Stimulated activated CD8-positive, alpha-beta memory T cell treated with anti-CD3 and anti-CD28 coated beads, Interleukin-4, amount 100 ng/mL, for 4 hours (primary cell): ENCODE measurements at regions not wholly inside any gene's neighbourhood (a gene's known extent, or its start where the extent isn't known, plus 50 kb on each side); places are given as distances from the start of the nearest gene placed in this dataset.
"Not testable (repeated sequence)": the region's sequence is repeated elsewhere in the genome, so short reads cannot be mapped to it uniquely, and the experiment has no call there.

Source experiments
- DNase-seq, 2 donors: peaks; one replicate each; pipeline ENCODE4 v3.0.0-alpha.2; 2020; ENCODE audit warnings: low read depth in 2 of 2, low spot score in 1 of 2

GRCh38 chr2:111441614-111442013, 320.9 kb downstream of the BCL2L11 start:
- not testable (repeated sequence) for DNase-seq

- not testable (repeated sequence) for DNase-seq
These were observed 322.2 kb downstream of the BCL2L11 start for GRCh38 chr2:111442767-111443454.

- DNase-seq = not testable (repeated sequence)
These were observed 323.8 kb downstream of the BCL2L11 start for GRCh38 chr2:111444516-111444915.

GRCh38 chr2:111445191-111445929, 324.6 kb downstream of the BCL2L11 start:
- not testable (repeated sequence) for DNase-seq

GRCh38 chr2:111445941-111446340, 325.2 kb downstream of the BCL2L11 start:
- DNase-seq = not testable (repeated sequence)

- not testable (repeated sequence) for DNase-seq
These were observed 326.8 kb downstream of the BCL2L11 start for GRCh38 chr2:111447482-111447881.

- not testable (repeated sequence) for DNase-seq
These were observed 328.1 kb downstream of the BCL2L11 start for GRCh38 chr2:111448796-111449195.

GRCh38 chr2:111450526-111450925, 329.8 kb downstream of the BCL2L11 start:
- not testable (repeated sequence) for DNase-seq

- not testable (repeated sequence) for DNase-seq
These were observed 331.0 kb downstream of the BCL2L11 start for GRCh38 chr2:111451692-111452199.

- not testable (repeated sequence) for DNase-seq
These were observed 331.5 kb downstream of the BCL2L11 start for GRCh38 chr2:111452208-111452607.

- not testable (repeated sequence) for DNase-seq
These were observed 332.6 kb downstream of the BCL2L11 start for GRCh38 chr2:111453308-111453707.

GRCh38 chr2:111453816-111454215, 333.1 kb downstream of the BCL2L11 start:
- not testable (repeated sequence) for DNase-seq

GRCh38 chr2:111454404-111454803, 333.7 kb downstream of the BCL2L11 start:
- DNase-seq = not testable (repeated sequence)

GRCh38 chr2:111455016-111456015, 334.6 kb downstream of the BCL2L11 start:
- not testable (repeated sequence) for DNase-seq

- DNase-seq = not testable (repeated sequence)
These were observed 336.5 kb downstream of the BCL2L11 start for GRCh38 chr2:111457191-111457590.

GRCh38 chr2:111460901-111461300, 340.2 kb downstream of the BCL2L11 start:
- not testable (repeated sequence) for DNase-seq

GRCh38 chr2:111461831-111462230, 341.1 kb downstream of the BCL2L11 start:
- DNase-seq = not testable (repeated sequence)

GRCh38 chr2:111462572-111462971, 341.9 kb downstream of the BCL2L11 start:
- DNase-seq = not testable (repeated sequence)

- DNase-seq = not testable (repeated sequence)
These were observed 342.6 kb downstream of the BCL2L11 start for GRCh38 chr2:111463238-111463848.

- DNase-seq = not testable (repeated sequence)
These were observed 343.2 kb downstream of the BCL2L11 start for GRCh38 chr2:111463956-111464355.
